ENCODE measurements at regions not wholly inside any gene's neighbourhood (a gene's known extent, or its start where the extent isn't known, plus 50 kb on each side); places are given as distances from the start of the nearest gene placed in this dataset.

GRCh38 chr5:84487963-84488362 is 103.3 kb upstream of the EDIL3 start:
- no peak for DNase-seq (ENCODE audit: low read depth, low spot score)

- peak; percentile 4 for DNase-seq (ENCODE audit: low read depth, low spot score)
Measured at GRCh38 chr5:84480873-84481637, 96.4 kb upstream of the EDIL3 start.

- DNase-seq (ENCODE audit: low read depth, low spot score), result no peak
Measured at GRCh38 chr5:84478603-84479002, 93.9 kb upstream of the EDIL3 start.

- no peak for DNase-seq (ENCODE audit: low read depth, low spot score)
Measured at GRCh38 chr5:84477485-84477884, 92.8 kb upstream of the EDIL3 start.

- DNase-seq (ENCODE audit: low read depth, low spot score), result no peak
Measured at GRCh38 chr5:84474126-84474525, 89.4 kb upstream of the EDIL3 start.

- no peak for DNase-seq (ENCODE audit: low read depth, low spot score)
Measured at GRCh38 chr5:84453405-84453804, 68.7 kb upstream of the EDIL3 start.

GRCh38 chr5:84450617-84451414 is 66.1 kb upstream of the EDIL3 start:
- DNase-seq (ENCODE audit: low read depth, low spot score), result no peak

- no peak for DNase-seq (ENCODE audit: low read depth, low spot score)
Measured at GRCh38 chr5:84445049-84445685, 60.5 kb upstream of the EDIL3 start.

- DNase-seq (ENCODE audit: low read depth, low spot score), result no peak
Measured at GRCh38 chr5:84438456-84438855, 53.8 kb upstream of the EDIL3 start.

GRCh38 chr5:84437673-84438315 is 53.1 kb upstream of the EDIL3 start:
- DNase-seq (ENCODE audit: low read depth, low spot score), result no peak

- no peak for DNase-seq (ENCODE audit: low read depth, low spot score)
Measured at GRCh38 chr5:84436866-84437265, 52.2 kb upstream of the EDIL3 start.

- peak; percentile 58 for DNase-seq (ENCODE audit: low read depth, low spot score)
Measured at GRCh38 chr5:84435861-84436346, 51.2 kb upstream of the EDIL3 start.

Data from ELF-1 (cell line).